Osteoblast (primary cell): ENCODE measurements at regions not wholly inside any gene's neighbourhood (a gene's known extent, or its start where the extent isn't known, plus 50 kb on each side); places are given as distances from the start of the nearest gene placed in this dataset.

Source experiments
- DNase-seq: peaks from one replicate; pipeline ENCODE4 v3.0.0; 2011; ENCODE audit warnings: low spot score, mixed read lengths; ENCODE audit not compliant: insufficient read length; ENCODE audit errors: missing footprints
- H2AFZ ChIP-seq: 2 replicates; pipeline ENCODE4 v1.6.0; 2011; ENCODE audit warnings: mild to moderate bottlenecking, low read length
- H3K27ac ChIP-seq: 2 replicates; pipeline ENCODE4 v1.5.1; 2011; ENCODE audit warnings: mild to moderate bottlenecking, low read depth, low read length, moderate library complexity
- H3K27me3 ChIP-seq: 2 replicates; pipeline ENCODE4 v1.6.0; 2012; ENCODE audit warnings: mild to moderate bottlenecking, control low read depth, inconsistent platforms, low read length, moderate library complexity; ENCODE audit not compliant: insufficient read depth
- H3K36me3 ChIP-seq: 2 replicates; pipeline ENCODE4 v1.5.1; 2011; ENCODE audit warnings: mild to moderate bottlenecking, low read length, control low read depth, moderate library complexity; ENCODE audit not compliant: insufficient read depth
- H3K4me1 ChIP-seq: 2 replicates; pipeline ENCODE4 v1.5.1; 2011; ENCODE audit warnings: mild to moderate bottlenecking, low read length, control low read depth, moderate library complexity; ENCODE audit not compliant: insufficient read depth
- H3K4me2 ChIP-seq: 2 replicates; pipeline ENCODE4 v1.6.0; 2011; ENCODE audit warnings: mild to moderate bottlenecking, low read length; ENCODE audit not compliant: insufficient read depth
- H3K4me3 ChIP-seq: fragments of 200-600 bp; sonication (generic); 3 replicates; pipeline ENCODE4 v1.5.1; 2012; ENCODE audit warnings: mild to moderate bottlenecking, low read length, inconsistent platforms; ENCODE audit not compliant: insufficient read depth
- H3K79me2 ChIP-seq: 2 replicates; pipeline ENCODE4 v1.6.0; 2012; ENCODE audit warnings: mild to moderate bottlenecking, low read length, control low read depth, inconsistent platforms; ENCODE audit not compliant: insufficient read depth
- H3K9me3 ChIP-seq: 2 replicates; pipeline ENCODE4 v1.5.1; 2011; ENCODE audit warnings: low read depth, low read length, control low read depth
- H4K20me1 ChIP-seq: 2 replicates; pipeline ENCODE4 v1.6.0; 2012; ENCODE audit warnings: mild to moderate bottlenecking, low read length, control low read depth; ENCODE audit not compliant: insufficient read depth
- CTCF ChIP-seq: IDR thresholded peaks from 2 replicates; pipeline ENCODE4 v1.5.1; 2011; ENCODE audit warnings: mild to moderate bottlenecking, low read depth, low read length, moderate library complexity; ENCODE audit errors: extremely low read depth

- H2AFZ ChIP-seq, result no peak overlapping the region
- H3K27ac ChIP-seq, result no peak overlapping the region
- no peaks in the 10 kb centered on the region for H3K36me3 ChIP-seq
- no peaks in the 10 kb centered on the region for H3K9me3 ChIP-seq
- no peaks in the 10 kb centered on the region for H3K4me1 ChIP-seq
- H3K79me2 ChIP-seq, result no peaks in the 10 kb centered on the region
- no peak overlapping the region for H3K4me2 ChIP-seq
- no peak overlapping the region for H3K4me3 ChIP-seq
- no peaks in the 10 kb centered on the region for H4K20me1 ChIP-seq
- DNase-seq, result no peak
- no peak for TF ChIP-seq CTCF
- no peaks in the 10 kb centered on the region for H3K27me3 ChIP-seq
These were observed 895.6 kb upstream of the ROBO1 start for GRCh38 chr3:80663426-80663825.

GRCh38 chr3:80655216-80655615 lies 887.4 kb upstream of the ROBO1 start:
- Histone ChIP-seq H3K36me3 (no peaks in the 10 kb centered on the region), H3K9me3 (peaks cover 3% of the 10 kb centered on the region), H4K20me1 (no peaks in the 10 kb centered on the region), H3K27ac (no peak overlapping the region), H2AFZ (no peak overlapping the region), H3K4me3 (no peak overlapping the region), H3K79me2 (no peaks in the 10 kb centered on the region), H3K4me1 (no peaks in the 10 kb centered on the region), H3K4me2 (no peak overlapping the region), H3K27me3 (no peaks in the 10 kb centered on the region)
- TF ChIP-seq CTCF, result no peak
- DNase-seq, result no peak

- H4K20me1 ChIP-seq, result no peaks in the 10 kb centered on the region
These were observed 881.4 kb upstream of the ROBO1 start for GRCh38 chr3:80649170-80649569.

GRCh38 chr3:80643421-80643820 lies 875.6 kb upstream of the ROBO1 start:
- no peak overlapping the region for H3K4me2 ChIP-seq
- TF ChIP-seq CTCF, result no peak
- H4K20me1 ChIP-seq, result no peaks in the 10 kb centered on the region
- no peak overlapping the region for H3K4me3 ChIP-seq
- H3K4me1 ChIP-seq, result no peaks in the 10 kb centered on the region
- no peaks in the 10 kb centered on the region for H3K36me3 ChIP-seq
- H3K9me3 ChIP-seq, result peaks cover 3% of the 10 kb centered on the region
- DNase-seq, result no peak
- no peak overlapping the region for H3K27ac ChIP-seq
- H3K79me2 ChIP-seq, result no peaks in the 10 kb centered on the region
- H2AFZ ChIP-seq, result no peak overlapping the region
- H3K27me3 ChIP-seq, result no peaks in the 10 kb centered on the region

More at GRCh38 chr3:80649170-80649569, 881.4 kb upstream of the ROBO1 start:
- Histone ChIP-seq H3K4me2 (no peak overlapping the region), H3K36me3 (no peaks in the 10 kb centered on the region), H3K9me3 (no peaks in the 10 kb centered on the region), H3K4me1 (no peaks in the 10 kb centered on the region), H3K27me3 (no peaks in the 10 kb centered on the region), H3K79me2 (no peaks in the 10 kb centered on the region), H3K27ac (no peak overlapping the region), H3K4me3 (no peak overlapping the region), H2AFZ (no peak overlapping the region)
- no peak for TF ChIP-seq CTCF
- no peak for DNase-seq
